OCI-LY1 (cell line): ENCODE measurements at regions not wholly inside any gene's neighbourhood (a gene's known extent, or its start where the extent isn't known, plus 50 kb on each side); places are given as distances from the start of the nearest gene placed in this dataset.
"Not testable (repeated sequence)": the region's sequence is repeated elsewhere in the genome, so short reads cannot be mapped to it uniquely, and the experiment has no call there.

Experiments
- H2AFZ ChIP-seq: fragments of 200-600 bp; sonication (generic), shearing (Covaris generic); 2 replicates; pipeline ENCODE4 v1.6.0; 2014; ENCODE audit warnings: antibody characterized with exemption, mild to moderate bottlenecking, low read length
- H3F3A ChIP-seq: fragments of 200-600 bp; sonication (generic), shearing (Covaris generic); 2 replicates; pipeline ENCODE4 v1.6.0; 2014; ENCODE audit warnings: mild to moderate bottlenecking, antibody characterized with exemption, low read length, moderate library complexity; ENCODE audit not compliant: insufficient read depth
- H3K27ac ChIP-seq: fragments of 200-600 bp; sonication (generic); 2 replicates; pipeline ENCODE4 v1.5.1; 2014; ENCODE audit warnings: low read length, mixed run types, mild to moderate bottlenecking, low read depth; ENCODE audit not compliant: poor library complexity, severe bottlenecking
- H3K27me3 ChIP-seq: fragments of 200-600 bp; sonication (generic); 2 replicates; pipeline ENCODE4 v1.6.0; 2014; ENCODE audit warnings: antibody characterized with exemption, mild to moderate bottlenecking, low read length, moderate library complexity; ENCODE audit not compliant: insufficient read depth
- H3K36me3 ChIP-seq: fragments of 200-600 bp; sonication (generic); 2 replicates; pipeline ENCODE4 v1.6.1; 2014; ENCODE audit warnings: mild to moderate bottlenecking, antibody characterized with exemption, low read length, moderate library complexity, mixed read lengths; ENCODE audit not compliant: insufficient read depth
- H3K4me1 ChIP-seq: fragments of 200-600 bp; sonication (generic); 2 replicates; pipeline ENCODE4 v1.5.1; 2014; ENCODE audit warnings: mild to moderate bottlenecking, low read length, moderate library complexity; ENCODE audit not compliant: insufficient read depth, severe bottlenecking
- H3K4me2 ChIP-seq: fragments of 200-600 bp; sonication (generic), shearing (Covaris generic); 2 replicates; pipeline ENCODE4 v1.6.1; 2014; ENCODE audit warnings: low read length
- H3K4me3 ChIP-seq: fragments of 200-600 bp; sonication (generic); 2 replicates; pipeline ENCODE4 v1.5.1; 2014; ENCODE audit warnings: low read length, low read depth, mild to moderate bottlenecking, mixed read lengths; ENCODE audit not compliant: poor library complexity, severe bottlenecking
- H3K79me2 ChIP-seq: fragments of 200-600 bp; shearing (Covaris generic); 2 replicates; pipeline ENCODE4 v1.6.1; 2016; ENCODE audit warnings: mixed run types, low read length, mixed read lengths; ENCODE audit not compliant: insufficient read depth
- H3K9ac ChIP-seq: fragments of 200-600 bp; sonication (generic), shearing (Covaris generic); 2 replicates; pipeline ENCODE4 v1.6.1; 2014; ENCODE audit warnings: mild to moderate bottlenecking, low read length, mixed read lengths
- H3K9me2 ChIP-seq: fragments of 200-600 bp; sonication (generic), shearing (Covaris generic); 2 replicates; pipeline ENCODE4 v1.6.1; 2014; ENCODE audit warnings: low read depth, mild to moderate bottlenecking, low read length, mixed read lengths
- H3K9me3 ChIP-seq: fragments of 200-600 bp; shearing (Covaris generic); 2 replicates; pipeline ENCODE4 v1.6.1; 2014; ENCODE audit warnings: low read length, mixed read lengths
- H4K20me1 ChIP-seq: fragments of 200-600 bp; sonication (generic), shearing (Covaris generic); 2 replicates; pipeline ENCODE4 v1.6.0; 2016; ENCODE audit warnings: mild to moderate bottlenecking, low read length; ENCODE audit not compliant: insufficient read depth
- CTCF ChIP-seq: fragments of 200-600 bp; sonication (generic), shearing (Covaris generic); IDR thresholded peaks from 2 replicates; pipeline ENCODE4 v1.5.1; 2017; ENCODE audit warnings: mild to moderate bottlenecking, antibody characterized with exemption, low read length, moderate library complexity, mixed read lengths
- EZH2 ChIP-seq: fragments of 200-600 bp; sonication (generic), shearing (Covaris generic); IDR thresholded peaks from 2 replicates; pipeline ENCODE4 v1.8.0; 2017; ENCODE audit warnings: borderline replicate concordance, mixed run types, mild to moderate bottlenecking, antibody characterized with exemption, low read length, moderate library complexity, mixed read lengths

- Histone ChIP-seq H3K9me3 (no peaks in the 10 kb centered on the region), H3K4me2 (no peak overlapping the region), H3K36me3 (no peaks in the 10 kb centered on the region), H3K27ac (no peak overlapping the region), H3K4me1 (peaks cover 12% of the 10 kb centered on the region), H3K27me3 (no peaks in the 10 kb centered on the region), H3F3A (no peaks in the 10 kb centered on the region), H3K9ac (no peak overlapping the region), H2AFZ (no peak overlapping the region), H4K20me1 (no peaks in the 10 kb centered on the region), H3K9me2 (no peaks in the 10 kb centered on the region), H3K79me2 (no peaks in the 10 kb centered on the region), H3K4me3 (no peak overlapping the region)
- no peak for TF ChIP-seq CTCF
- no peak for TF ChIP-seq EZH2
Measured at GRCh38 chr6:150491811-150492172, 107.9 kb upstream of the PLEKHG1 start.

- no peak overlapping the region for H3K4me2 ChIP-seq
- TF ChIP-seq EZH2, result no peak
- no peak for TF ChIP-seq CTCF
- H3K27me3 ChIP-seq, result no peaks in the 10 kb centered on the region
- H3K36me3 ChIP-seq, result no peaks in the 10 kb centered on the region
- H3K9me2 ChIP-seq, result no peaks in the 10 kb centered on the region
- no peaks in the 10 kb centered on the region for H3K79me2 ChIP-seq
- no peak overlapping the region for H3K27ac ChIP-seq
- H3K4me1 ChIP-seq, result peaks cover 12% of the 10 kb centered on the region
- H2AFZ ChIP-seq, result no peak overlapping the region
- no peaks in the 10 kb centered on the region for H4K20me1 ChIP-seq
- no peaks in the 10 kb centered on the region for H3K9me3 ChIP-seq
- H3K9ac ChIP-seq, result no peak overlapping the region
- H3K4me3 ChIP-seq, result no peak overlapping the region
- H3F3A ChIP-seq, result no peaks in the 10 kb centered on the region
Measured at GRCh38 chr6:150492507-150492906, 107.2 kb upstream of the PLEKHG1 start.

GRCh38 chr6:150492941-150493340 is 106.7 kb upstream of the PLEKHG1 start:
- TF ChIP-seq CTCF (no peak), EZH2 (no peak)
- H2AFZ ChIP-seq, result no peak overlapping the region
- H3K4me3 ChIP-seq, result no peak overlapping the region
- H3K36me3 ChIP-seq, result no peaks in the 10 kb centered on the region
- H3K9me3 ChIP-seq, result no peaks in the 10 kb centered on the region
- no peaks in the 10 kb centered on the region for H3K79me2 ChIP-seq
- peaks cover 12% of the 10 kb centered on the region for H3K4me1 ChIP-seq
- H3K27ac ChIP-seq, result no peak overlapping the region
- H4K20me1 ChIP-seq, result no peaks in the 10 kb centered on the region
- no peak overlapping the region for H3K4me2 ChIP-seq
- no peaks in the 10 kb centered on the region for H3K27me3 ChIP-seq
- H3K9ac ChIP-seq, result no peak overlapping the region
- H3F3A ChIP-seq, result no peaks in the 10 kb centered on the region
- no peaks in the 10 kb centered on the region for H3K9me2 ChIP-seq

GRCh38 chr6:150493552-150493951 is 106.1 kb upstream of the PLEKHG1 start:
- not testable (repeated sequence) for H3K36me3 ChIP-seq, H3K4me3 ChIP-seq, H3K79me2 ChIP-seq, H3K27ac ChIP-seq, H3K4me2 ChIP-seq, H3F3A ChIP-seq, H3K9me2 ChIP-seq, H3K27me3 ChIP-seq, H3K9ac ChIP-seq, H3K9me3 ChIP-seq, H4K20me1 ChIP-seq, H2AFZ ChIP-seq
- peaks cover 12% of the 10 kb centered on the region for H3K4me1 ChIP-seq
